GM12873 (cell line): ENCODE measurements at regions not wholly inside any gene's neighbourhood (a gene's known extent, or its start where the extent isn't known, plus 50 kb on each side); places are given as distances from the start of the nearest gene placed in this dataset.
A peak's percentile ranks its signal among the peaks of the same experiment; 100 is the strongest.

Experiments
- TF ChIP-seq, protein P1 (sequence below): IDR thresholded peaks from 2 replicates; pipeline ENCODE4 v1.5.1; 2012; ENCODE audit warnings: low read depth, mild to moderate bottlenecking, moderate library complexity, low read length, control low read depth; ENCODE audit not compliant: insufficient read depth; ENCODE audit errors: missing control alignments

DNA sequence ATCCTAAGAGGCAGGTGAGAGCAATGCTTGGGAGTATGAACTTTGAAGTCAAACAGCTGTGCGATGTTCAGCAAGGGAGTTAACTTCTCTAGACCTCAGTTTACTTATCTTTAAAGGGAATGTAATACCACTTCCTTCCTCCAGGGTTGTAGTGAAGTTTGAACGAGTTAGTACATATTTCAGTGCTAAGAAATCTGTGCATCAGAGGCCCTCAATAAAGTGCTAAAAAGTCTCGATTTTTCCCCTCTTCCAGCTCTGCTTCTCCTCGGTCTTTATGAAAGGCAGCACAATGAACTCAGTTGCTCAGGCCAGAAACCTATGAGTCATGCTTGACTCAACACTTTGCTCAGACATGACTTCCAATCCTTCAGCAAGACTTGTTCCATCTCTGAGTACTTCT, 418.9 kb downstream of the MDFIC start:
- TF ChIP-seq, protein P1, sequence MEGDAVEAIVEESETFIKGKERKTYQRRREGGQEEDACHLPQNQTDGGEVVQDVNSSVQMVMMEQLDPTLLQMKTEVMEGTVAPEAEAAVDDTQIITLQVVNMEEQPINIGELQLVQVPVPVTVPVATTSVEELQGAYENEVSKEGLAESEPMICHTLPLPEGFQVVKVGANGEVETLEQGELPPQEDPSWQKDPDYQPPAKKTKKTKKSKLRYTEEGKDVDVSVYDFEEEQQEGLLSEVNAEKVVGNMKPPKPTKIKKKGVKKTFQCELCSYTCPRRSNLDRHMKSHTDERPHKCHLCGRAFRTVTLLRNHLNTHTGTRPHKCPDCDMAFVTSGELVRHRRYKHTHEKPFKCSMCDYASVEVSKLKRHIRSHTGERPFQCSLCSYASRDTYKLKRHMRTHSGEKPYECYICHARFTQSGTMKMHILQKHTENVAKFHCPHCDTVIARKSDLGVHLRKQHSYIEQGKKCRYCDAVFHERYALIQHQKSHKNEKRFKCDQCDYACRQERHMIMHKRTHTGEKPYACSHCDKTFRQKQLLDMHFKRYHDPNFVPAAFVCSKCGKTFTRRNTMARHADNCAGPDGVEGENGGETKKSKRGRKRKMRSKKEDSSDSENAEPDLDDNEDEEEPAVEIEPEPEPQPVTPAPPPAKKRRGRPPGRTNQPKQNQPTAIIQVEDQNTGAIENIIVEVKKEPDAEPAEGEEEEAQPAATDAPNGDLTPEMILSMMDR: peak; percentile 46

DNA sequence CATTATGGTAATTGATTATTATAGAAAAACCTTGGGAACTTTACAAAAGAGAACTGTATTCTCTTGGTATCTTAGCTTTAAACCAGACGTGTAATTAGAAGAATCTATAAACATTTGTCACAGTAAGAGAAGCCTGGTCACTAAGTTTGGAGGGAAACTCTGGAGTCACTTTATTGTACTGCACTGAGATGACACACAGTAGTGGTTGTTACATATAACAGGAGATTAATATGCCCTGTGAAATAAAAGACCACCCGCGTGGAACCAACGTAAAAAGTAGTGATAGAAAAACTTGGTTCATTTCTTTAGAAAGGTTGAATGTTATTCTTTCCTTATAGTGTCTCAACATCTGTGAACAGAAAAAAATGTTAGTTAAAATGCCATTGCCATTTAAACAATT, 416.1 kb downstream of the MDFIC start:
- TF ChIP-seq, protein P1: no peak

DNA sequence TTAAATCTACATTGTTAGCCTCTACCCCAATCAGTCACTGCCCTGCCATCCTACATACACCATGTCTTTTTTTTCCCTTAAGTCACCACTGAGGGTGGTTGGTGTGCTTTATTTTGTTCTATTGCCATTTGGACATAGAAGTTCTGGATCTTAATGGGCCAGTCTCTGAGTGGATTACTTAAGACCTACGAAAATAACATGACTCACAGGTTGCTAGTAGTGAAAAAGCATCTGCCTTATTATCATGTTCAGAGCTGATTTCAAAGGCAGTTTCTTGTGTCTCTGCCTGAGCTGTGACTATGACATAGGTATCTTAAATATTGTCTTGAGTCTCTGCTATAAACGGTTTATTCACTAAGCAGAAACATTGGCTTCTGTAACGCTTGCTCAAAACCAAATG, 410.8 kb downstream of the MDFIC start:
- TF ChIP-seq, protein P1: no peak

DNA sequence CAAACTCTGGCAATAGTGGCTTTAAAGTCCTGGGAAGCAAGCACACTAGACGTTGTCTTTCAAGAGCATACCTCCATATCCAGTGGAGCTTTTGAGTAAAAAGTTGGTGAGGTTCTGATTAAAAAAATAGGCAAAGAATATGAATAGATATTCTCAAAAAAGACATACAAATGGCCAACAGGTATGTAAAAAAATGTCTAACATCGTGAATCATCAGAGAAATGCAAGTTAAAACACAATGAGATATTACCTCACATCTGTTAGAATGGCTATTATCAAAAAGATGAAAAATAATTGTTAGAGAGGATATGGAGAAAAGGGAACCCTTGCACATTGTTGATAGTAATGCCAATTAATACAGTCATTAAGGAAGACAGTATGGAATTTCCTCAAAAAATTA, 407.1 kb downstream of the MDFIC start:
- TF ChIP-seq, protein P1: no peak

DNA sequence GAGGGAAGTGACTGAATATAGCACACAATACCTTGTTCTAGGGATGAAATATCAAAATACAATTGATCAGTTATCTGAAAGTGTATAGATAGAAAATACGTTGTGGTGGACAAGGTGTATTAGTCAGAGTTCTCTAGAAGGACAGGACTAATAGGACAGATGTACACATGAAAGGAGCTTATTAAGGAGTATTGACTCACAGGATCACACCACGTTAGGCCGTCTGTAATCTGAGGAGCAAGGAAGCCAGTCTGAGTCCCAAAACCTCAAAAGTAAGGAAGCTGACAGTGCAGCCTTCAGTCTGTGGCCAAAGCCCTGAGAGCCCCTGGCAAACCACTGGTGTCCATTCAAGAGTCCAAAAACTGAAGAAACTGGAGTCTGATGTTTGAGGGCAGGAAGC, 406.1 kb downstream of the MDFIC start:
- TF ChIP-seq, protein P1: no peak

DNA sequence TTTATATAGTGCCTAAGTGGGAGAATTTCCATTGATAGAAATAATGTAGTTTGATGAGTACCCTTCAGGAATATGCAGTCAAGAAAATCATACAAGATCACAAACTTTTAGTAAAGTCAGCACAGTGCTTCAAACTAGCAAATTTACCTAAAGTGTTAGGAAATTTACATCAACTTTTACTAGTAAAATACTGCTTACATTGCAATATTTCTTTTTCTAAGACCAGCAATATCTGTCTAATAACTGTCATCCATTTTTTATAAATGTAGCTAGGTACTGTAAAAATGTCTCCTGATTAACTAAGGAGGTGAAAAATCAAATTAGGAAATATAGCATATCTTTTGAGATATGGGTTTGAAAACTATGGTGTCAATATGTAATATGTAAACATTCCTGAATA, 405.4 kb downstream of the MDFIC start:
- TF ChIP-seq, protein P1: no peak

DNA sequence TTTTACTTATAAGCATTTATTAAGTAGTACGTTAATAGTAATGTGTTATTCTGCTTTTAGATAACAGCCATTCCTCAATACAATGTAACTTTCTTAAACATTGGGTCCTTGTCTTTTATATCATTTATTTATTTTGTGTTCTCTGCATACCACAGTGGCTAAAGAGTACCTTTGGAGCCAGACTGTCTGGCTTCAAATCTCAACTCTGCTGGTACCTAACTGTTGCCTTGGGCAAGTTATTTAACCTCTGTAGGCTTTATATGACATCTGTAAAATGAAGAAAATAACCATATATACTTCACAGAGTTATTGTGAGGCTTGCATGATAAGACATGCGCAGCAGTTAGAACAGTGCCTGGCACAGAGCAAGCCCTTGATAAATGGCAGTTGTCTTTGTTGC, 397.6 kb downstream of the MDFIC start:
- TF ChIP-seq, protein P1: no peak
